Gastrocnemius medialis (tissue), 4 donors: ENCODE measurements at regions not wholly inside any gene's neighbourhood (a gene's known extent, or its start where the extent isn't known, plus 50 kb on each side); places are given as distances from the start of the nearest gene placed in this dataset.

Source experiments
- ATAC-seq, 2 donors: fragments of 150-250 bp; one replicate each; pipeline ENCODE4 v1.9.1; 2016
- DNase-seq, 2 donors: peaks; one replicate each; pipeline ENCODE4 v3.0.0-alpha.2; 2019
- H3K27ac ChIP-seq, 4 donors: fragments of 200-600 bp; sonication (generic); 1 replicate in 1 of 4; 2 replicates in 3 of 4; pipeline ENCODE4 v1.5.1; 2016 to 2018; ENCODE audit warnings: mild to moderate bottlenecking in 2 of 4, moderate library complexity in 1 of 4
- H3K27me3 ChIP-seq, 3 donors: fragments of 200-600 bp; sonication (generic) in 2 of 3; 1 replicate in 1 of 3; 2 replicates in 2 of 3; pipeline versions ENCODE4 v1.5.1 to v1.6.0; 2016 to 2019; ENCODE audit warnings: mild to moderate bottlenecking in 1 of 3, moderate library complexity in 1 of 3
- H3K36me3 ChIP-seq, 2 donors: fragments of 200-600 bp; sonication (generic) in 1 of 2; one replicate each; pipeline ENCODE4 v1.5.1; 2017 to 2018
- H3K4me1 ChIP-seq, 2 donors: fragments of 200-600 bp; sonication (generic) in 1 of 2; one replicate each; pipeline ENCODE4 v1.5.1; 2016 to 2017; ENCODE audit warnings: mild to moderate bottlenecking in 2 of 2
- H3K4me3 ChIP-seq, 4 donors: fragments of 200-600 bp; sonication (generic) in 3 of 4; 1 replicate in 1 of 4; 2 replicates in 3 of 4; pipeline ENCODE4 v1.5.1; 2016 to 2019; ENCODE audit warnings: mild to moderate bottlenecking in 2 of 4
- H3K9me3 ChIP-seq, 3 donors: fragments of 200-600 bp; sonication (generic) in 2 of 3; 1 replicate in 1 of 3; 2 replicates in 2 of 3; pipeline ENCODE4 v1.5.1; 2016 to 2019
- CTCF ChIP-seq, 5 experiments: fragments of 450-650 bp in 3 of 5; fragments of 200-600 bp in 2 of 5; sonication (generic) in 2 of 5; IDR thresholded peaks in 4 of 5; conservative IDR thresholded peaks in 1 of 5; 1 replicate in 4 of 5; 2 replicates in 1 of 5; pipeline ENCODE4 v1.5.1; 2016 to 2019; ENCODE audit warnings: antibody characterized with exemption in 5 of 5, mild to moderate bottlenecking in 3 of 5, moderate library complexity in 3 of 5
- POLR2A ChIP-seq, 2 donors: fragments of 450-650 bp; IDR thresholded peaks; one replicate each; pipeline ENCODE4 v1.6.1; 2017; ENCODE audit warnings: antibody characterized with exemption in 2 of 2, mild to moderate bottlenecking in 2 of 2, moderate library complexity in 2 of 2
- in situ Hi-C, 4 donors: fragments of 200-750 bp; cut with MboI; loops; one replicate each; pipeline versions ENCODE4 v1.15.0 to v1.8.0; 2017; ENCODE audit warnings: low sequenced_read_pairs in 4 of 4
- intact Hi-C: fragments of 100-400 bp; cut with DNase I; formaldehyde crosslinking; loops from one replicate; pipeline ENCODE4 v1.15.1; 2023; ENCODE audit warnings: low total_unique reads

GRCh38 chr1:99407018-99407417 is 142.7 kb downstream of the PLPPR4 start:
- no peaks in the 10 kb centered on the region for H3K36me3 ChIP-seq
- intact Hi-C loops, result no loop called here
- no peak overlapping the region for H3K27ac ChIP-seq
- DNase-seq (no peak), ATAC-seq (no peak)
- in situ Hi-C loops, result no loop called here
- TF ChIP-seq POLR2A (IDR thresholded peaks at IDR 0.05) (no peak), CTCF (IDR thresholded peaks at IDR 0.05 in 4 of 5, conservative IDR thresholded peaks at IDR 0.05 in 1 of 5) (no peak)
- no peaks in the 10 kb centered on the region for H3K27me3 ChIP-seq
- no peaks in the 10 kb centered on the region for H3K4me1 ChIP-seq
- H3K4me3 ChIP-seq, result no peak overlapping the region
- H3K9me3 ChIP-seq, result no peaks in the 10 kb centered on the region

- H3K4me3 ChIP-seq, result no peak overlapping the region
- ATAC-seq (no peak), DNase-seq (no peak)
- in situ Hi-C loops, result no loop called here
- H3K27me3 ChIP-seq, result no peaks in the 10 kb centered on the region
- no peaks in the 10 kb centered on the region for H3K9me3 ChIP-seq
- TF ChIP-seq CTCF (IDR thresholded peaks at IDR 0.05 in 4 of 5, conservative IDR thresholded peaks at IDR 0.05 in 1 of 5) (no peak), POLR2A (IDR thresholded peaks at IDR 0.05) (no peak)
- intact Hi-C loops, result no loop called here
- no peak overlapping the region for H3K27ac ChIP-seq
- no peaks in the 10 kb centered on the region for H3K36me3 ChIP-seq
- H3K4me1 ChIP-seq, result no peaks in the 10 kb centered on the region
Observed at GRCh38 chr1:99424087-99424486, 159.8 kb downstream of the PLPPR4 start.

- no peak for ATAC-seq
- no peaks in the 10 kb centered on the region for H3K4me1 ChIP-seq
- no peak for DNase-seq
- H3K4me3 ChIP-seq, result no peak overlapping the region
- H3K27me3 ChIP-seq, result no peaks in the 10 kb centered on the region
- TF ChIP-seq CTCF (IDR thresholded peaks at IDR 0.05 in 4 of 5, conservative IDR thresholded peaks at IDR 0.05 in 1 of 5) (no peak), POLR2A (IDR thresholded peaks at IDR 0.05) (no peak)
- H3K27ac ChIP-seq, result no peak overlapping the region
- intact Hi-C loops, result no loop called here
- no peaks in the 10 kb centered on the region for H3K36me3 ChIP-seq
- H3K9me3 ChIP-seq, result no peaks in the 10 kb centered on the region
- in situ Hi-C loops, result no loop called here
Observed at GRCh38 chr1:99429754-99430153, 165.5 kb downstream of the PLPPR4 start.

- no peak for DNase-seq
- no peak overlapping the region for H3K4me3 ChIP-seq
- in situ Hi-C loops, result no loop called here
- intact Hi-C loops, result no loop called here
- no peaks in the 10 kb centered on the region for H3K27me3 ChIP-seq
- H3K36me3 ChIP-seq, result no peaks in the 10 kb centered on the region
- no peaks in the 10 kb centered on the region for H3K9me3 ChIP-seq
- no peak for TF ChIP-seq POLR2A (IDR thresholded peaks at IDR 0.05)
- TF ChIP-seq CTCF (IDR thresholded peaks at IDR 0.05 in 4 of 5, conservative IDR thresholded peaks at IDR 0.05 in 1 of 5), result no peak
- no peak for ATAC-seq
- no peaks in the 10 kb centered on the region for H3K4me1 ChIP-seq
- H3K27ac ChIP-seq, result no peak overlapping the region
Observed at GRCh38 chr1:99438656-99439230, 174.5 kb downstream of the PLPPR4 start.

GRCh38 chr1:99439433-99440075 is 175.3 kb downstream of the PLPPR4 start:
- Histone ChIP-seq H3K9me3 (no peaks in the 10 kb centered on the region), H3K27me3 (no peaks in the 10 kb centered on the region), H3K36me3 (no peaks in the 10 kb centered on the region), H3K4me1 (no peaks in the 10 kb centered on the region), H3K4me3 (no peak overlapping the region), H3K27ac (no peak overlapping the region)
- DNase-seq, result no peak
- no peak for TF ChIP-seq POLR2A (IDR thresholded peaks at IDR 0.05)
- no peak for TF ChIP-seq CTCF (IDR thresholded peaks at IDR 0.05 in 4 of 5, conservative IDR thresholded peaks at IDR 0.05 in 1 of 5)
- in situ Hi-C loops, result no loop called here
- intact Hi-C loops, result no loop called here
- ATAC-seq, result no peak
